HG02970 (cell line): ENCODE measurements at regions not wholly inside any gene's neighbourhood (a gene's known extent, or its start where the extent isn't known, plus 50 kb on each side); places are given as distances from the start of the nearest gene placed in this dataset.

Experiments used
- ATAC-seq: cut with Tn5 transposase; IDR thresholded peaks from one replicate; pipeline ENCODE4 v1.9.1; 2021; ENCODE audit warnings: mild to moderate bottlenecking, moderate library complexity, moderate number of reproducible peaks; ENCODE audit not compliant: unreplicated experiment, low FRiP score

GRCh38 chr5:4983701-4984100 is 156.4 kb upstream of the ADAMTS16 start:
- ATAC-seq, result no peak

GRCh38 chr5:4984461-4984860 is 155.7 kb upstream of the ADAMTS16 start:
- no peak for ATAC-seq

- no peak for ATAC-seq
These were observed 152.7 kb upstream of the ADAMTS16 start for GRCh38 chr5:4987431-4987830.

- ATAC-seq, result no peak
These were observed 151.0 kb upstream of the ADAMTS16 start for GRCh38 chr5:4989118-4989517.

GRCh38 chr5:4990017-4990416 is 150.1 kb upstream of the ADAMTS16 start:
- no peak for ATAC-seq

GRCh38 chr5:4990462-4990861 is 149.7 kb upstream of the ADAMTS16 start:
- ATAC-seq, result no peak

GRCh38 chr5:4991925-4992324 is 148.2 kb upstream of the ADAMTS16 start:
- no peak for ATAC-seq

GRCh38 chr5:4995014-4995413 is 145.1 kb upstream of the ADAMTS16 start:
- no peak for ATAC-seq

GRCh38 chr5:5005353-5005752 is 134.8 kb upstream of the ADAMTS16 start:
- ATAC-seq, result no peak

- no peak for ATAC-seq
These were observed 133.6 kb upstream of the ADAMTS16 start for GRCh38 chr5:5006548-5006947.

GRCh38 chr5:5009240-5009639 is 130.9 kb upstream of the ADAMTS16 start:
- ATAC-seq, result no peak

- ATAC-seq, result no peak
These were observed 129.0 kb upstream of the ADAMTS16 start for GRCh38 chr5:5011151-5011550.

GRCh38 chr5:5014586-5015235 is 125.4 kb upstream of the ADAMTS16 start:
- no peak for ATAC-seq

GRCh38 chr5:5017827-5018577 is 122.1 kb upstream of the ADAMTS16 start:
- no peak for ATAC-seq

GRCh38 chr5:5018578-5018970 is 121.6 kb upstream of the ADAMTS16 start:
- no peak for ATAC-seq

- ATAC-seq, result no peak
These were observed 118.7 kb upstream of the ADAMTS16 start for GRCh38 chr5:5021436-5021835.

- no peak for ATAC-seq
These were observed 114.9 kb upstream of the ADAMTS16 start for GRCh38 chr5:5025098-5025773.

- ATAC-seq, result no peak
These were observed 114.2 kb upstream of the ADAMTS16 start for GRCh38 chr5:5025774-5026408.

- no peak for ATAC-seq
These were observed 113.7 kb upstream of the ADAMTS16 start for GRCh38 chr5:5026409-5026785.

GRCh38 chr5:5031665-5032064 is 108.5 kb upstream of the ADAMTS16 start:
- no peak for ATAC-seq

GRCh38 chr5:5037674-5038073 is 102.5 kb upstream of the ADAMTS16 start:
- no peak for ATAC-seq
